ENCODE measurements at regions not wholly inside any gene's neighbourhood (a gene's known extent, or its start where the extent isn't known, plus 50 kb on each side); places are given as distances from the start of the nearest gene placed in this dataset.

- Histone ChIP-seq H3K4me2 (ENCODE audit: low read depth, low read length) (no peak overlapping the region), H4K91ac (ENCODE audit: insufficient read depth, low read depth, low read length) (no peak overlapping the region), H2AK5ac (ENCODE audit: low read depth, low read length) (no peak overlapping the region), H3K23ac (ENCODE audit: low read depth, low read length) (no peak overlapping the region), H3K18ac (ENCODE audit: low read depth, low read length) (no peak overlapping the region), H3K27ac (ENCODE audit: insufficient read depth, low read length) (no peak overlapping the region), H3K56ac (ENCODE audit: extremely low read depth, insufficient read depth, low read length) (no peak overlapping the region), H3K9me1 (ENCODE audit: insufficient read depth, low read length) (no peaks in the 10 kb centered on the region), H4K8ac (ENCODE audit: low read depth in 2 of 2, low read length in 2 of 2) (no peak overlapping the region), H3K27me3 (ENCODE audit: control insufficient read depth, insufficient read depth, low read length) (no peaks in the 10 kb centered on the region), H3K79me1 (ENCODE audit: low read depth in 1 of 2, low read length in 2 of 2) (no peaks in the 10 kb centered on the region), H3K9ac (ENCODE audit: low read depth, low read length) (no peak overlapping the region), H3K36me3 (ENCODE audit: control insufficient read depth, insufficient read depth, low read length) (no peaks in the 10 kb centered on the region), H3K14ac (replicated peaks; ENCODE audit: low read depth, low read length) (no peak overlapping the region), H4K5ac (ENCODE audit: low read depth, low read length) (no peak overlapping the region), H2BK120ac (ENCODE audit: low read depth, low read length) (no peak overlapping the region), H2AK9ac (replicated peaks; ENCODE audit: low read depth, low read length, poor library complexity) (no peak overlapping the region), H3K4me1 (ENCODE audit: control insufficient read depth, insufficient read depth, low read length) (no peaks in the 10 kb centered on the region), H2BK15ac (ENCODE audit: low read depth, low read length) (no peak overlapping the region), H3K9me3 (ENCODE audit: control insufficient read depth, insufficient read depth, low read length) (peaks cover 10% of the 10 kb centered on the region), H3K4me3 (ENCODE audit: insufficient read depth, low read depth, low read length) (no peak overlapping the region), H2BK20ac (ENCODE audit: low read depth, low read length) (no peak overlapping the region), H2AFZ (replicated peaks; ENCODE audit: low read length, poor library complexity) (no peak overlapping the region), H2BK5ac (ENCODE audit: low read depth, low read length, poor library complexity, severe bottlenecking) (no peak overlapping the region), H4K20me1 (ENCODE audit: insufficient read depth, low read length) (no peaks in the 10 kb centered on the region), H3K4ac (ENCODE audit: low read depth, low read length) (no peak overlapping the region)
- POLR2A ChIA-PET (ENCODE audit: unreplicated experiment), result no interaction called here
- TF ChIP-seq RFX5 (IDR thresholded peaks at IDR 0.05; ENCODE audit: low read depth, low read length), result no peak
- WGBS, 2 experiments (ENCODE audit: extremely low coverage in 2 of 2, insufficient read length in 1 of 2), result no CpG with 5 or more reads among the region's 1 CpG
- no peak for ATAC-seq (ENCODE audit: low read depth)
- no peak for DNase-seq
- intact Hi-C loops (cut with micrococcal nuclease), result no loop called here
- CTCF ChIA-PET, result no interaction called here
- in situ Hi-C loops (cut with MboI; ENCODE audit: low sequenced_read_pairs), result no loop called here
- BruUV-seq (replicated peaks), result no TSS peak
- dilution Hi-C loops (cut with HindIII; ENCODE audit: low sequenced_read_pairs, unreplicated experiment), result no loop called here
These were observed 315.6 kb downstream of the SOX2 start for GRCh38 chr3:182027366-182027765.
